Panc1 (cell line): ENCODE measurements at regions not wholly inside any gene's neighbourhood (a gene's known extent, or its start where the extent isn't known, plus 50 kb on each side); places are given as distances from the start of the nearest gene placed in this dataset.

Experiments used
- ATAC-seq: fragments of 200-7000 bp; cut with Tn5 transposase; 2 replicates; pipeline ENCODE4 v1.9.1; 2020; ENCODE audit warnings: mild to moderate bottlenecking, moderate library complexity
- BruUV-seq: library from RNA; stranded (reverse); fragments of 400-500 nt; replicated peaks from 2 replicates; lab custom pipeline; 2021; lab: Mats Ljungman, UMichigan
- CTCF ChIA-PET: fragments of 300-600 bp; sonication (Branson Sonifier 250); formaldehyde crosslinking; loops from one replicate; lab custom pipeline; 2022; ENCODE audit warnings: antibody characterized with exemption; lab: Charles Lee
- POLR2A ChIA-PET: fragments of 300-600 bp; sonication (Branson Sonifier 250); formaldehyde crosslinking; loops from one replicate; lab custom pipeline; 2022; ENCODE audit warnings: antibody characterized with exemption; lab: Charles Lee
- DNase-seq: peaks from one replicate; pipeline ENCODE4 v3.0.0-alpha.2; 2010; ENCODE audit warnings: low read depth, low spot score
- H3K27ac ChIP-seq: 2 replicates; pipeline ENCODE4 v1.5.1; 2011; ENCODE audit warnings: mild to moderate bottlenecking, low read length, inconsistent platforms
- H3K27me3 ChIP-seq: fragments of 200-500 bp; sonication (Bioruptor generic); 2 replicates; pipeline ENCODE4 v1.6.0; 2014; ENCODE audit warnings: low read length, inconsistent platforms; ENCODE audit not compliant: control insufficient read depth, insufficient read depth
- H3K36me3 ChIP-seq: fragments of 200-500 bp; sonication (Bioruptor generic); 2 replicates; pipeline ENCODE4 v1.5.1; 2014; ENCODE audit warnings: inconsistent platforms, mild to moderate bottlenecking, low read length, moderate library complexity; ENCODE audit not compliant: control insufficient read depth, insufficient read depth
- H3K4me1 ChIP-seq: 2 replicates; pipeline ENCODE4 v1.5.1; 2011; ENCODE audit warnings: inconsistent platforms, mild to moderate bottlenecking, low read length, moderate library complexity; ENCODE audit not compliant: control insufficient read depth, insufficient read depth
- H3K4me3 ChIP-seq, 2 experiments: 2 replicates each; pipeline ENCODE4 v1.5.1; 2011 to 2012; ENCODE audit warnings: low read depth in 2 of 2, low read length in 2 of 2, mild to moderate bottlenecking in 2 of 2, inconsistent platforms in 1 of 2, moderate library complexity in 1 of 2
- H3K9me3 ChIP-seq: fragments of 200-500 bp; sonication (Bioruptor generic); 2 replicates; pipeline ENCODE4 v1.5.1; 2014; ENCODE audit warnings: low read depth, mild to moderate bottlenecking, inconsistent platforms, low read length, moderate library complexity; ENCODE audit not compliant: control insufficient read depth, insufficient read depth
- POLR2AphosphoS5 ChIP-seq: IDR thresholded peaks from 2 replicates; pipeline ENCODE4 v1.6.1; 2012; ENCODE audit warnings: mild to moderate bottlenecking, low read depth, low read length, moderate library complexity
- SIN3A ChIP-seq: IDR thresholded peaks from 2 replicates; pipeline ENCODE4 v1.6.1; 2012; ENCODE audit warnings: low read depth, mild to moderate bottlenecking, low read length, moderate library complexity, borderline replicate concordance; ENCODE audit not compliant: insufficient read depth
- TCF7L2 ChIP-seq: IDR thresholded peaks from 2 replicates; pipeline ENCODE4 v1.6.1; 2011; ENCODE audit warnings: mild to moderate bottlenecking, low read depth, low read length, inconsistent platforms
- in situ Hi-C: cut with HindIII; loops from 2 replicates; pipeline ENCODE4 v1.10.0; 2016; ENCODE audit warnings: low sequenced_read_pairs, low pct_unique_long_range_greater_than_20kb
- intact Hi-C: fragments of 100-400 bp; cut with micrococcal nuclease; formaldehyde crosslinking; loops from one replicate; pipeline ENCODE4 v1.10.0; 2022; ENCODE audit not compliant: unreplicated experiment
- TF ChIP-seq, protein P1 (sequence below): fragments of 450-650 bp; IDR thresholded peaks from 2 replicates; pipeline ENCODE4 v1.5.1; 2017; ENCODE audit warnings: mild to moderate bottlenecking
- TF ChIP-seq, protein P2 (sequence below), 2 experiments: IDR thresholded peaks; 2 replicates each; pipeline ENCODE4 v1.6.1; 2011 to 2012; ENCODE audit warnings: low read depth in 2 of 2, control low read depth in 1 of 2, low read length in 1 of 2, mild to moderate bottlenecking in 1 of 2, moderate library complexity in 1 of 2; ENCODE audit not compliant: insufficient read depth in 1 of 2

DNA sequence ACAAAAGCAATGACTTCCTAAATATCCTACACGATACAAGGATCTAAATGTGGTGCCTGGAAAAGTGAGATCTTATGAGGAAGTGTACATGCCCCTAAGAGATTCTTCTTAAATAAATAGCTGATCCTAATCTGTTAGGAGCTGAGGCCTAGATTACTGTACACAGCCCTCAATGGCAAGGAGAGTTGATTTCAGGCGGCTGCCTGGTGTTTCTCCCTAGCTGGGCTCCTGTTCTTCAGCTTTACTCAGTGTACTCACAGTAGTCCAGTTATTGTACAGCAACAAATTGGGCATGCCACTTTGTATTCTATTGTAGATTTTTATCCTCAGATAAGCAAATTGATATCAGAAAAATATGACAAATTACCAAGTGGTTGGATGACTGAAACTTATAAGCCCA, 358.2 kb upstream of the PDGFD start:
- in situ Hi-C loops (no loop called here), intact Hi-C loops (no loop called here)
- H3K4me3 ChIP-seq, result no peak overlapping the region
- H3K4me1 ChIP-seq, result no peaks in the 10 kb centered on the region
- DNase-seq (no peak), ATAC-seq (no peak)
- no peaks in the 10 kb centered on the region for H3K27me3 ChIP-seq
- H3K9me3 ChIP-seq, result no peaks in the 10 kb centered on the region
- ChIA-PET POLR2A (no interaction called here), CTCF (no interaction called here)
- H3K27ac ChIP-seq, result no peak overlapping the region
- TF ChIP-seq, protein P1, sequence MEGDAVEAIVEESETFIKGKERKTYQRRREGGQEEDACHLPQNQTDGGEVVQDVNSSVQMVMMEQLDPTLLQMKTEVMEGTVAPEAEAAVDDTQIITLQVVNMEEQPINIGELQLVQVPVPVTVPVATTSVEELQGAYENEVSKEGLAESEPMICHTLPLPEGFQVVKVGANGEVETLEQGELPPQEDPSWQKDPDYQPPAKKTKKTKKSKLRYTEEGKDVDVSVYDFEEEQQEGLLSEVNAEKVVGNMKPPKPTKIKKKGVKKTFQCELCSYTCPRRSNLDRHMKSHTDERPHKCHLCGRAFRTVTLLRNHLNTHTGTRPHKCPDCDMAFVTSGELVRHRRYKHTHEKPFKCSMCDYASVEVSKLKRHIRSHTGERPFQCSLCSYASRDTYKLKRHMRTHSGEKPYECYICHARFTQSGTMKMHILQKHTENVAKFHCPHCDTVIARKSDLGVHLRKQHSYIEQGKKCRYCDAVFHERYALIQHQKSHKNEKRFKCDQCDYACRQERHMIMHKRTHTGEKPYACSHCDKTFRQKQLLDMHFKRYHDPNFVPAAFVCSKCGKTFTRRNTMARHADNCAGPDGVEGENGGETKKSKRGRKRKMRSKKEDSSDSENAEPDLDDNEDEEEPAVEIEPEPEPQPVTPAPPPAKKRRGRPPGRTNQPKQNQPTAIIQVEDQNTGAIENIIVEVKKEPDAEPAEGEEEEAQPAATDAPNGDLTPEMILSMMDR, result no peak
- TF ChIP-seq SIN3A, result no peak
- TF ChIP-seq POLR2AphosphoS5, result no peak
- TF ChIP-seq, protein P2, sequence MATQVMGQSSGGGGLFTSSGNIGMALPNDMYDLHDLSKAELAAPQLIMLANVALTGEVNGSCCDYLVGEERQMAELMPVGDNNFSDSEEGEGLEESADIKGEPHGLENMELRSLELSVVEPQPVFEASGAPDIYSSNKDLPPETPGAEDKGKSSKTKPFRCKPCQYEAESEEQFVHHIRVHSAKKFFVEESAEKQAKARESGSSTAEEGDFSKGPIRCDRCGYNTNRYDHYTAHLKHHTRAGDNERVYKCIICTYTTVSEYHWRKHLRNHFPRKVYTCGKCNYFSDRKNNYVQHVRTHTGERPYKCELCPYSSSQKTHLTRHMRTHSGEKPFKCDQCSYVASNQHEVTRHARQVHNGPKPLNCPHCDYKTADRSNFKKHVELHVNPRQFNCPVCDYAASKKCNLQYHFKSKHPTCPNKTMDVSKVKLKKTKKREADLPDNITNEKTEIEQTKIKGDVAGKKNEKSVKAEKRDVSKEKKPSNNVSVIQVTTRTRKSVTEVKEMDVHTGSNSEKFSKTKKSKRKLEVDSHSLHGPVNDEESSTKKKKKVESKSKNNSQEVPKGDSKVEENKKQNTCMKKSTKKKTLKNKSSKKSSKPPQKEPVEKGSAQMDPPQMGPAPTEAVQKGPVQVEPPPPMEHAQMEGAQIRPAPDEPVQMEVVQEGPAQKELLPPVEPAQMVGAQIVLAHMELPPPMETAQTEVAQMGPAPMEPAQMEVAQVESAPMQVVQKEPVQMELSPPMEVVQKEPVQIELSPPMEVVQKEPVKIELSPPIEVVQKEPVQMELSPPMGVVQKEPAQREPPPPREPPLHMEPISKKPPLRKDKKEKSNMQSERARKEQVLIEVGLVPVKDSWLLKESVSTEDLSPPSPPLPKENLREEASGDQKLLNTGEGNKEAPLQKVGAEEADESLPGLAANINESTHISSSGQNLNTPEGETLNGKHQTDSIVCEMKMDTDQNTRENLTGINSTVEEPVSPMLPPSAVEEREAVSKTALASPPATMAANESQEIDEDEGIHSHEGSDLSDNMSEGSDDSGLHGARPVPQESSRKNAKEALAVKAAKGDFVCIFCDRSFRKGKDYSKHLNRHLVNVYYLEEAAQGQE (IDR thresholded peaks at IDR 0.05; ENCODE audit: insufficient read depth in 1 of 2, low read depth in 2 of 2, low read length in 1 of 2), result no peak
- no peak for TF ChIP-seq TCF7L2
- H3K36me3 ChIP-seq, result no peaks in the 10 kb centered on the region
- BruUV-seq, result no TSS peak

DNA sequence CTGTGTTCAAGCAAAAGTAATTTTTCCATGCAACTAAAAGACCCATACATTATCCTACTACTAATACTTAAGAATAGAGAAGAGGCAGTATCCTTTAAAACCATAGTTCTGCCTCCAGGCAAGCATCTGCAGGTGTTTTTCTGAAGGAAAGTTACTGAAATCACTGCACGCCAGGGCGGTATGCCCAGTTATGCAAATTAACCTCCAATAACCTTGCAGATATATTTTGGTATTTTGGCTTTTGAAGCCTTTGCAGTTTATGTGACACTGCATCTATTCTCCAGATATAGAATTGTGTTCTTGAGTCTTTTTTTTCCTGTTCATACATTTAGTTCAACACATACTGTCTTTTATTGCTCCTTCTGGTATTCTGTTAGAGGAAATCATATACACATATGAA, 346.2 kb upstream of the PDGFD start:
- intact Hi-C loops, result no loop called here
- in situ Hi-C loops, result no loop called here
- CTCF ChIA-PET, result no interaction called here
- Histone ChIP-seq H3K27ac (no peak overlapping the region), H3K36me3 (no peaks in the 10 kb centered on the region), H3K27me3 (no peaks in the 10 kb centered on the region), H3K9me3 (no peaks in the 10 kb centered on the region), H3K4me3 (no peak overlapping the region), H3K4me1 (no peaks in the 10 kb centered on the region)
- BruUV-seq, result no TSS peak
- POLR2A ChIA-PET, result no interaction called here
- DNase-seq, result no peak
- ATAC-seq, result no peak
- no peak for TF ChIP-seq TCF7L2
- TF ChIP-seq, protein P2 (IDR thresholded peaks at IDR 0.05; ENCODE audit: insufficient read depth in 1 of 2, low read depth in 2 of 2, low read length in 1 of 2), result no peak
- TF ChIP-seq SIN3A, result no peak
- TF ChIP-seq, protein P1, result no peak
- no peak for TF ChIP-seq POLR2AphosphoS5
